ENCODE measurements at regions not wholly inside any gene's neighbourhood (a gene's known extent, or its start where the extent isn't known, plus 50 kb on each side); places are given as distances from the start of the nearest gene placed in this dataset.
"Not testable (repeated sequence)": the region's sequence is repeated elsewhere in the genome, so short reads cannot be mapped to it uniquely, and the experiment has no call there.

DNA sequence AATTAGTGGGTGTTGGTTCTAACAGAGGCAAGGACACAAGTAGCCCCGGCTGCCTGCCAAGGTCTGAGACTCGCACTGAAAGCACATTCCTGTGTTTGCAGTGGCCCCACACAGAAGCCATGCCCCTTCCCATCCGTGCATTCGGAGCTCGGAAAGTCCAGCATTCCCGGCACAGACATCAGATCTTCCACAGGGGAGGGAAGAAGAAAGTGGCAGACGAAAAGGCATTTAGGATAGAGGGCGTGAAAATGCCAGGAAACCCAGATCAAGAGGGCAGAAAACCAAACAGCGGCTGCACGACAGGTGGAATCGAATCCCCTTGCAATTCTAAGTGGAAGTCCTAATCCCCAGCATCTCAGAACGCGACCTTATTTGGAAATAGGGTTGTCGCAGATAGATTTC is 105.5 kb upstream of the ASB18 start:
- no peak for DNase-seq (ENCODE audit: low read depth)
- H3K4me3 ChIP-seq (ENCODE audit: low read depth, low read length), result no peak overlapping the region
- TF ChIP-seq, protein P1, sequence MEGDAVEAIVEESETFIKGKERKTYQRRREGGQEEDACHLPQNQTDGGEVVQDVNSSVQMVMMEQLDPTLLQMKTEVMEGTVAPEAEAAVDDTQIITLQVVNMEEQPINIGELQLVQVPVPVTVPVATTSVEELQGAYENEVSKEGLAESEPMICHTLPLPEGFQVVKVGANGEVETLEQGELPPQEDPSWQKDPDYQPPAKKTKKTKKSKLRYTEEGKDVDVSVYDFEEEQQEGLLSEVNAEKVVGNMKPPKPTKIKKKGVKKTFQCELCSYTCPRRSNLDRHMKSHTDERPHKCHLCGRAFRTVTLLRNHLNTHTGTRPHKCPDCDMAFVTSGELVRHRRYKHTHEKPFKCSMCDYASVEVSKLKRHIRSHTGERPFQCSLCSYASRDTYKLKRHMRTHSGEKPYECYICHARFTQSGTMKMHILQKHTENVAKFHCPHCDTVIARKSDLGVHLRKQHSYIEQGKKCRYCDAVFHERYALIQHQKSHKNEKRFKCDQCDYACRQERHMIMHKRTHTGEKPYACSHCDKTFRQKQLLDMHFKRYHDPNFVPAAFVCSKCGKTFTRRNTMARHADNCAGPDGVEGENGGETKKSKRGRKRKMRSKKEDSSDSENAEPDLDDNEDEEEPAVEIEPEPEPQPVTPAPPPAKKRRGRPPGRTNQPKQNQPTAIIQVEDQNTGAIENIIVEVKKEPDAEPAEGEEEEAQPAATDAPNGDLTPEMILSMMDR (IDR thresholded peaks at IDR 0.05; ENCODE audit: insufficient read depth, low read depth, low read length), result no peak

DNA sequence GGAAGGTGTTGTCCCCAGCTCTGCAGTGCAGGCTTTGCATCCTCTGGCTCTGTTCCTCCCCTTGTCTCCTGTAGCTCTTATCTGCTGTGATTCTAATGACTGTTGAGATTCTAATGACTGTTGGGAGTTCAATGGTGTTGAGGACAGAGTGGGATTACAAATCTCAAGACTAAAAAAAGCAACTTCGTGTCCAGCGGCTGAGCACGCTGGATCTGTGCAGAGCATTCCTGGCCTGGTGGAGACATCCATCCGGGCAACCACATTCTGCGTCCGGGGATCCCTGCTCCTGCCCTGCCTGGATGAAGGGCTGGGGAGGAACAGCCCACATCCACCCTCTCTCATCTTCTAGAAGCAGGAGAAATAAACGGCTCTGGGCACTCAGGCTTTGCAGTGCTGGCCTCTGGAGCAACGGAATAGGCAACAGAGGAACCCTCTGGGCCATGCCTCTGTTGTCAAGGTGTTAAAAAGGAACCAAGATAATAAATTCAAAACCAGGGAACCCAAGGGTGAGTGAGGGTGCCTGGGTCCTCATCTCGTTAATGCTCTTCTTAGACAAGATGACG is 106.7 kb upstream of the ASB18 start:
- TF ChIP-seq, protein P1 (IDR thresholded peaks at IDR 0.05; ENCODE audit: insufficient read depth, low read depth, low read length), result no peak
- no peak overlapping the region for H3K4me3 ChIP-seq (ENCODE audit: low read depth, low read length)
- no peak for DNase-seq (ENCODE audit: low read depth)

DNA sequence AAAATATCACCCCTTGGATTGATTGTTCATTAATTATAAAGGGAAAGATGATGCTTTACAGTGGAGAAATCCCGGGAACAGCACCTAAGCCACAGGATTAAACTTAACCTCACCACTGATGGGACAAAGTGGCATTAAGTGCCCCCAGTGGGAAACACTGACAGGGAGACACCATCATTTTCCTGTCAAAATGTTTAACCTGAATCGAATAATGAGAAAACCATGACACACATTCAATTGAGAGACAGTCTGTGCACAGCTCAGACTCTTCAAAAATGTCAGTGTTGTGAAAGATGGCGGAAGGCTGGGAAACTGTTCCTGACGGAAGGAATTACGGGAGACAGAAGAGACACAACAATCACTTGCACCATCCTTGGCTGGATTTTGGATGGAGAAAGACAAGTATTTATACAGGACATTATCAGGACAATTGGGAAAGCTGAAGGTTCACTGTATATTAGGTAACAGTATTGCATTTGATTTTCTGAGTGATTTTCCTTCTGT is 111.8 kb upstream of the ASB18 start:
- DNase-seq (ENCODE audit: low read depth), result no peak
- H3K4me3 ChIP-seq (ENCODE audit: low read depth, low read length), result no peak overlapping the region
- TF ChIP-seq, protein P1 (IDR thresholded peaks at IDR 0.05; ENCODE audit: insufficient read depth, low read depth, low read length), result no peak

DNA sequence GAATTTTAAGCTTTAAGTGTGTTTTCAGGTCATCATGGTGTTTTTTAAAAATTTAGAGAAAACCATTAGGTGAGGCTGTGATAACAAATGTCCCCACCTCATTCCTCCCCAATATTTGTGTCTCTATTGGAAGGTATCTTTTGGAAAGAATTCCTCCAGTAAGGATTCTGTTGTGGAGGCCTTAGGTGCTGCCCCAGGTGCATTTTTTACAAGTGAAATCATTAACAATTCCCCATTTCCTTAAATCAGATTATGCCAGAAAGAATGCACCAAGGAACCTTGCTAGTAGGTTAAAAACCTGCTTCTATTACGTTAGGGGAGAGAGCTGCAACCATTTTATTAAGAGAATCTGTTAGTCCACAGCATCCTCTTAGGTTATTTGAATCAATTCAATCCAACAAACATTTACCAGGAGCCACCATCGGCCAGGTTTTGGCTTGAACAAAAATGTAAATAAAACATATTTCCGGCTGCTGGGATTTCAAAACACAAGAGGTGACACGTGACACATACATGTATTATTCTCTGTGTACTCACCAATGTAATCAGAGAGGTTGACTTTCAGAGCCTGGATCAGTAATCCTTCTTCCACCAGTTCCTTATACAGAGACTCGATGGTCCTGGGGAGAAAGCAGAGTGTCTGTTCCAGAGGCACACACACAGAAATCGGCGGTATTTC is 112.5 kb upstream of the ASB18 start:
- no peak for DNase-seq (ENCODE audit: low read depth)
- TF ChIP-seq, protein P1 (IDR thresholded peaks at IDR 0.05; ENCODE audit: insufficient read depth, low read depth, low read length), result no peak
- H3K4me3 ChIP-seq (ENCODE audit: low read depth, low read length), result no peak overlapping the region

DNA sequence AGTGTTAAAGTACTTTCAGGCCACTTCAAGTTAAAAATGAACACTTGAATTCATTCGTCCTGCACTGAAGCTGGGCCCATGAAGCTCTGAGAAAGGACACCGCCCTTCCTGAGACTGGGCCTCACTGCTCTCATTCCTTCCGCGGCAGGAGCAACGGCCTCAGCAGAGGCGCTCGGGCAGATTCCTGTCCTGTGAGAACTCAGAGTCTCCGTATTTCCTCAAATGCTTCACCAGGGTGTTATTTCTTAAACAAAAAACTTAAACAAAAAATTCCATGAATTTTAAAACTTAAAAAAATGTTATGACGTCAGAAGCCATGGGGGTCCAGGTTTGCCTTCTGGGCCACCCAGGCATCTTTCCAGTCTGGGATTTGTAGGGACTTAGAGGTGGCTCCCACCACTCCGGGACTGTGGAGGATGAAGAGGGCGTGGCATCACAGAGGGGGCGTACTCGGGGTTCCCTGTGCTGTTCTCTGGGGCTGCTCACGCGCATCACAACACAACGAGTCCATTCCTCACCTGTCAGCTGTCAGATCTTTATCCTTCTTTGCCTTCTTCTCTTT is 115.9 kb upstream of the ASB18 start:
- TF ChIP-seq, protein P1 (IDR thresholded peaks at IDR 0.05; ENCODE audit: insufficient read depth, low read depth, low read length), result no peak
- DNase-seq (ENCODE audit: low read depth), result no peak
- no peak overlapping the region for H3K4me3 ChIP-seq (ENCODE audit: low read depth, low read length)

DNA sequence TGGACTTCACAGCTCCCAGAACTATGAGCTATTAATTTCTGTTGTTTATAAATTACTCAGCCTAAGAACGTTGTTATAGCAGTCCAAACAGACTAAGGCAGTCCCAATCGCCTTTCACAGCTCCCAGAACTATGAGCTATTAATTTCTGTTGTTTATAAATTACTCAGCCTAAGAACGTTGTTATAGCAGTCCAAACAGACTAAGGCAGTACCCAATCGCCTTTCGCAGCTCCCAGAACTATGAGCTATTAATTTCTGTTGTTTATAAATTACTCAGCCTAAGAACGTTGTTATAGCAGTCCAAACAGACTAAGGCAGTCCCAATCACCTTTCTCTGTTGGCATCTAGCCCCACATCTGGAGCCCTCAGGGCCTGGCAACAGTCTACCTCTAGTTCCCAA is 117.0 kb upstream of the ASB18 start:
- DNase-seq (ENCODE audit: low read depth); H3K4me3 ChIP-seq (ENCODE audit: low read depth, low read length): not testable (repeated sequence)

DNA sequence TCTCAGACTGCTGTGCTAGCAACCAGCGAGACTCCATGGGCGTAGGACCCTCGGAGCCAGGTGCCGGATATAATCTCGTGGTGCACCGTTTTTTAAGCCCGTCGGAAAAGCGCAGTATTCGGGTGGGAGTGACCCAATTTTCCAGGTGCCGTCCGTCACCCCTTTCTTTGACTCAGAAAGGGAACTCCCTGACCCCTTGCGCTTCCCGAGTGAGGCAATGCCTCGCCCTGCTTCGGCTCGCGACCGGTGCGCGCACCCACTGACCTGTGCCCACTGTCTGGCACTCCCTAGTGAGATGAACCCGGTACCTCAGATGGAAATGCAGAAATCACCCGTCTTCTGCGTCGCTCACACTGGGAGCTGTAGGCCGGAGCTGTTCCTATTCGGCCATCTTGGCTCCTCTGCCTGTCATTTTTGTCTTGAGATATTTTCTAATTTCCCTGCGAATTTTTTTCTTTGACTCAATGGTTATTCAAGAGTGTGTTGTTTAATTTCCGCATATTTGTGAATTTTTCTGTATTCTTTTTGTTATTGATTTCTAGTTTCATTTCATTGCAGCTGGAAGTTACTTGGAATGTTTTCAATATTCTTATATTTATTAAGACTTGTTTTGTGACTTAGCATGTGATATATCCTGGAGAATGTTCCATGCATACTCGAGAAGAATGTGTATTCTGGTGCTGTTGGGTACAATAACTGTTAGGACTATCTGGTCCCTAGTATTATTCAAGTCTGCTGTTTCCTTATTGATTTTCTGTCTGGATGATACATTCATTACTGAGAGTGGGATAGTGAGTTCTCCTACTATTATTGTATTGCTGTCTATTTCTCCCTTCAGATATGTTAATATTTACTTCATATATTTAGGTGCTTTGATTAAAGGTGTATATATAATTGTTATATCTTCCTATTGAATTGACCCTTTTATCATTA is 125.3 kb upstream of the ASB18 start:
- not testable (repeated sequence) for DNase-seq (ENCODE audit: low read depth)

More for the DNA sequence above, 125.3 kb upstream of the ASB18 start:
- not testable (repeated sequence) for H3K4me3 ChIP-seq (ENCODE audit: low read depth, low read length)
